KBM-7 (cell line): ENCODE measurements at regions not wholly inside any gene's neighbourhood (a gene's known extent, or its start where the extent isn't known, plus 50 kb on each side); places are given as distances from the start of the nearest gene placed in this dataset.
"Not testable (repeated sequence)": the region's sequence is repeated elsewhere in the genome, so short reads cannot be mapped to it uniquely, and the experiment has no call there.

Experiments
- DNase-seq: peaks from one replicate; pipeline ENCODE4 v3.0.0-alpha.2; 2015
- in situ Hi-C: fragments of 300-500 bp; cut with MboI; formaldehyde crosslinking; loops from 2 replicates; pipeline ENCODE4 v1.14.3; 2020; ENCODE audit warnings: low sequenced_read_pairs, low pct_unique_long_range_greater_than_20kb, mixed read lengths

DNA sequence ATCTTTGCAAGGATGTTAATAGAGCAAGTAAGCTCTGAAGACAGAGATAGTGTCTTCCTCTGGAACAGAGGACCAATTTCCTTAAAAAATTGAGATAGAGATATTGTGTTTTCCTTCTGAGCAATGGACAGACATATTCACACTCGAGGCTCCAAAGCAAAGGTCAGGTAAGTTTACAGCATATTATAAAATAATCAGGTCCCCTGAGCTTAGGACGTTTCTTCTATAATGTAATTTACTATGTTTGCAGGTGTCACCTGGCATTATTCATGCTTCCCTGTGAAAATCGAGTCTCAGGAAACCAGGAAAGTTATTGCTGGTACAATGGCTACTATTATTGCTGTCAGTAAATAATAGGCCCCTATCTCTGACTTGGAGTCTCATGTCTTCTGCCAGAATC lies 1135.8 kb upstream of the ACVR2A start:
- DNase-seq, result no peak
- in situ Hi-C loops, result no loop called here

- peak; percentile 11 for DNase-seq
- in situ Hi-C loops, result no loop called here
These were observed 1143.6 kb upstream of the ACVR2A start for GRCh38 chr2:146701183-146701582.

DNA sequence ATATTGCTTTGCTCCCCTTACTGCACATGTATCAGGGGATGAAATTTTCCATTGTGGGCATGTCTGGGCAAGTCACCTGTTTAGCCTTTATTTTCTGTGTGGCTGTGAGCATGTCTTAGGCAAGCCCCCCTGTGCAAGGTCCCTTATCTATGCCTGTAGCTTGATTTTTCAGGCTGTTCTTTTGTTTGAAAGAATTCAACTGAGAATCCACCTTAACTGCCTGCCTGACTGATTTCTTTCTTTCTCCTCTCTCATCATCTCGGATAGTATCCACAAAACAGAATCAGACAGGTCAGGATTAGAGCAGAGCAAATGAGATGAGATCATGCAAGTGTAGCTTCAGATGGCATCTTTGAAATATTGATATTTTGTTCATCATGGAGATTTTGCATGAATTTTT lies 1147.5 kb upstream of the ACVR2A start:
- DNase-seq, result peak; percentile 30
- in situ Hi-C loops, result no loop called here

- DNase-seq, in situ Hi-C loops: not testable (repeated sequence)
These were observed 1148.0 kb upstream of the ACVR2A start for GRCh38 chr2:146696787-146697186.

DNA sequence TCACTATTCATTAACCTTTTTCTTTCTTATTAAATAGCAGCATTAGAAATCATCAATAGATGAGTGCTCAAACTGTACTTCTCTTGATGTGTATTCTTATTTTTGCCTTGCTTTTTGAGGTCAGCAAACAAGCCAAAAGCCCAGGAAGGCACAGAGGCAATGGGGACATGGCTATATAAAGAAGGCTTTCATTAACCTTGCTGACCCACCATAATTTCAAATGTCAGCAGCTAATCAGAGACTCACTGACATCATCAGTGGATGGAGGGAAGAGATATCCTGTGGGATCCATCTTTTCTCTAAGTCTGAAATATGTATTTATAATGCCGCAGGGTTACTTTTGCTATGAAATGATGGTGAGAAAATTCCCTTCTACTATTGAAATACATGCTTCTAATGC lies 1162.8 kb upstream of the ACVR2A start:
- no peak for DNase-seq
- in situ Hi-C loops, result no loop called here

- DNase-seq, result no peak
- in situ Hi-C loops, result no loop called here
These were observed 1166.3 kb upstream of the ACVR2A start for GRCh38 chr2:146678516-146678915.

GRCh38 chr2:146677280-146677679 lies 1167.5 kb upstream of the ACVR2A start:
- DNase-seq, result no peak
- in situ Hi-C loops, result no loop called here

GRCh38 chr2:146669735-146670134 lies 1175.1 kb upstream of the ACVR2A start:
- in situ Hi-C loops, result no loop called here
- no peak for DNase-seq

GRCh38 chr2:146666340-146666739 lies 1178.5 kb upstream of the ACVR2A start:
- no peak for DNase-seq
- in situ Hi-C loops, result no loop called here

- in situ Hi-C loops, result no loop called here
- DNase-seq, result no peak
These were observed 1179.0 kb upstream of the ACVR2A start for GRCh38 chr2:146665800-146666199.

GRCh38 chr2:146661473-146662096 lies 1183.2 kb upstream of the ACVR2A start:
- DNase-seq, result peak; percentile 42
- in situ Hi-C loops, result no loop called here

- no peak for DNase-seq
- in situ Hi-C loops, result no loop called here
These were observed 1184.9 kb upstream of the ACVR2A start for GRCh38 chr2:146659976-146660375.

GRCh38 chr2:146652311-146652710 lies 1192.5 kb upstream of the ACVR2A start:
- in situ Hi-C loops, result no loop called here
- DNase-seq, result no peak

GRCh38 chr2:146651361-146651760 lies 1193.5 kb upstream of the ACVR2A start:
- no peak for DNase-seq
- in situ Hi-C loops, result no loop called here

DNA sequence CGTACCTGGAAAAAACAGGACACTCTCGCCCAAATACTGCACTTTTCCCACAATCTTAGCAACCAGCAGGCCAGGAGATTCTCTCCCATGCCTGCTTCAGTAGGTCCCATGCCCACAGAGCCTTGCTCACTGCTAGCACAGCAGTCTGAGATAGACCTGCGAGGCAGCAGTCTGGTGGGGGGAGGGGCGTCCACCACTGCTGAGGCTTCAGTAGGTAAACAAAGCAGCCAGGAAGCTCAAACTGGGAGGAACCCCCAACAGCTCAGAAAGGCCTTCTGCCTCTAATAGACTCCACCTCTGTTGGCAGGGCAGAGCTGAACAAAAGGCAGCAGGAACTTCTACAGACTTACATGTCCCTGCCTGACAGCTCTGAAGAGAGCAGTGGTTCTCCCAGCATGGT lies 1202.8 kb upstream of the ACVR2A start:
- no peak for DNase-seq
- in situ Hi-C loops, result no loop called here

GRCh38 chr2:146634230-146635097 lies 1210.4 kb upstream of the ACVR2A start:
- in situ Hi-C loops, result no loop called here
- DNase-seq, result no peak

- in situ Hi-C loops, result no loop called here
These were observed 1211.7 kb upstream of the ACVR2A start for GRCh38 chr2:146633159-146633558.

DNA sequence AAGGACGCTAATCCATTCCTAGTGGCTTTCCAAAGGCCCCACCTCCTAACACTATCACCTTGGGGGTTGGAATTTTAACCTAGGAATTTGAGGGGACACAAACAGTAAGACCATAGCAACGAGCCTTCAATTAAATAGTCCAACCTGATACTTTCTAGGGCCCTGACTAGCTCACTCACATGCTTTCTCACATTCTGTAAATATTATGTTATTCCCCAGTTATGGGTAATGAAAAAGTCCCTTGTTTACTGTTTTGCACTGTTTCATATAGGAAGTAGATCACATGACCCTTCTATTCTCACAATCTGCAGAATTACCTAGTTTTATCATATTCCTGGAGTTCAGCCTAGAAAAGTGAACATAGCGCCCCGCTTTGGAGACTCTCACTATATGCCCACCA lies 1212.1 kb upstream of the ACVR2A start:
- in situ Hi-C loops, result no loop called here
- no peak for DNase-seq

More at GRCh38 chr2:146633159-146633558, 1211.7 kb upstream of the ACVR2A start:
- DNase-seq, result no peak

- DNase-seq, result no peak
- in situ Hi-C loops, result no loop called here
These were observed 1220.2 kb upstream of the ACVR2A start for GRCh38 chr2:146624430-146625160.

GRCh38 chr2:146623771-146624170 lies 1221.1 kb upstream of the ACVR2A start:
- no peak for DNase-seq
- in situ Hi-C loops, result no loop called here
